ENCODE measurements at regions not wholly inside any gene's neighbourhood (a gene's known extent, or its start where the extent isn't known, plus 50 kb on each side); places are given as distances from the start of the nearest gene placed in this dataset.

DNA sequence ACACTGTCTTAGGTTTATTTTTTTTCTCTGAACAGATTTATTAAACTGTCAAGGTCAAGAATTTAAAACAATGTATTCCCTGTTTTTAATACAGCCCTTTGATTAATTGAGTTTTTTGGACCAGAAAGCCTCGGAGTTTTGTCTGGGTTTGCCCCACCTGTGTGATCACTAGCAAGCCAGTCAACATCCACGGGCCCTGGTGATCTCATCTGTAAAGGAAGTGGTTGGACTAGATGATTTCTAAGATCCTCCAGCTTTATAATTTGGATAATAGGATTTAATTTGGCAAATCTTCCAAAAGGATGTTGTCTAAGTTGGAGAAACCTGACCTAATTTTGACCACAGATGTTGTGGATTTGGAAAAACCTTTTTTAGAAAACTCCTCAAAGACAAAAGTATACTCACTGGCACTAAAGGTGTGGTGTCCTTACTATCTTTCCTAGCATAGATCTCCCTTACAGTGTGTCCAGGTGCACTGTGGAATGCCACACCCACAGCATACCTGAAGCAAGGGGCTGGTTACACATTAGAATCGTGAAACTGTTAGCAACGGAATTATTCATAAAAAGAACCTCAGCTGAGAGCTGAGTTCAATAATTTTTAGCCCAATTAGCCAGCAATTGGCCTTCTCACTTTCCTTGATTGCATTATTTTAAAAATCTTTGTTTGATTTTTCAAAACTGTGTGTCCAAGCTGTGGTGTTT, 195.6 kb upstream of the ELL2 start:
- TF ChIP-seq, protein P1, sequence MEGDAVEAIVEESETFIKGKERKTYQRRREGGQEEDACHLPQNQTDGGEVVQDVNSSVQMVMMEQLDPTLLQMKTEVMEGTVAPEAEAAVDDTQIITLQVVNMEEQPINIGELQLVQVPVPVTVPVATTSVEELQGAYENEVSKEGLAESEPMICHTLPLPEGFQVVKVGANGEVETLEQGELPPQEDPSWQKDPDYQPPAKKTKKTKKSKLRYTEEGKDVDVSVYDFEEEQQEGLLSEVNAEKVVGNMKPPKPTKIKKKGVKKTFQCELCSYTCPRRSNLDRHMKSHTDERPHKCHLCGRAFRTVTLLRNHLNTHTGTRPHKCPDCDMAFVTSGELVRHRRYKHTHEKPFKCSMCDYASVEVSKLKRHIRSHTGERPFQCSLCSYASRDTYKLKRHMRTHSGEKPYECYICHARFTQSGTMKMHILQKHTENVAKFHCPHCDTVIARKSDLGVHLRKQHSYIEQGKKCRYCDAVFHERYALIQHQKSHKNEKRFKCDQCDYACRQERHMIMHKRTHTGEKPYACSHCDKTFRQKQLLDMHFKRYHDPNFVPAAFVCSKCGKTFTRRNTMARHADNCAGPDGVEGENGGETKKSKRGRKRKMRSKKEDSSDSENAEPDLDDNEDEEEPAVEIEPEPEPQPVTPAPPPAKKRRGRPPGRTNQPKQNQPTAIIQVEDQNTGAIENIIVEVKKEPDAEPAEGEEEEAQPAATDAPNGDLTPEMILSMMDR (IDR thresholded peaks at IDR 0.05) = no peak
- no peak for TF ChIP-seq ZFX (IDR thresholded peaks at IDR 0.05; ENCODE audit: borderline replicate concordance)
